ENCODE measurements at regions not wholly inside any gene's neighbourhood (a gene's known extent, or its start where the extent isn't known, plus 50 kb on each side); places are given as distances from the start of the nearest gene placed in this dataset.

GRCh38 chr7:35498416-35498815 is 196.5 kb downstream of the HERPUD2 start:
- no peak for DNase-seq

- no peak for DNase-seq
Observed at GRCh38 chr7:35495844-35496243, 199.1 kb downstream of the HERPUD2 start.

- no peak for DNase-seq
Observed at GRCh38 chr7:35495377-35495776, 199.6 kb downstream of the HERPUD2 start.

GRCh38 chr7:35494407-35494806 is 200.5 kb downstream of the HERPUD2 start:
- no peak for DNase-seq

GRCh38 chr7:35492451-35493175 is 202.3 kb downstream of the HERPUD2 start:
- no peak for DNase-seq

- no peak for DNase-seq
Observed at GRCh38 chr7:35491233-35491632, 203.7 kb downstream of the HERPUD2 start.

- DNase-seq = no peak
Observed at GRCh38 chr7:35487841-35488240, 207.1 kb downstream of the HERPUD2 start.

- DNase-seq = no peak
Observed at GRCh38 chr7:35487402-35487801, 207.5 kb downstream of the HERPUD2 start.

GRCh38 chr7:35485436-35485835 is 209.5 kb downstream of the HERPUD2 start:
- no peak for DNase-seq

- DNase-seq = no peak
Observed at GRCh38 chr7:35483568-35483967, 211.4 kb downstream of the HERPUD2 start.

- DNase-seq = no peak
Observed at GRCh38 chr7:35482231-35482630, 212.7 kb downstream of the HERPUD2 start.

- no peak for DNase-seq
Observed at GRCh38 chr7:35480806-35481205, 214.1 kb downstream of the HERPUD2 start.

GRCh38 chr7:35477609-35478008 is 217.3 kb downstream of the HERPUD2 start:
- DNase-seq = no peak

- DNase-seq = no peak
Observed at GRCh38 chr7:35474100-35474499, 220.2 kb upstream of the TBX20 start.

GRCh38 chr7:35468606-35469005 is 214.7 kb upstream of the TBX20 start:
- no peak for DNase-seq

GRCh38 chr7:35467456-35467978 is 213.6 kb upstream of the TBX20 start:
- no peak for DNase-seq

- DNase-seq = no peak
Observed at GRCh38 chr7:35465791-35466336, 212.0 kb upstream of the TBX20 start.

- no peak for DNase-seq
Observed at GRCh38 chr7:35463751-35464150, 209.9 kb upstream of the TBX20 start.

- DNase-seq = no peak
Observed at GRCh38 chr7:35463176-35463700, 209.3 kb upstream of the TBX20 start.

- DNase-seq = no peak
Observed at GRCh38 chr7:35454575-35455385, 200.9 kb upstream of the TBX20 start.

- no peak for DNase-seq
Observed at GRCh38 chr7:35450456-35451214, 196.7 kb upstream of the TBX20 start.

GRCh38 chr7:35448486-35448885 is 194.6 kb upstream of the TBX20 start:
- DNase-seq = no peak

- no peak for DNase-seq
Observed at GRCh38 chr7:35446091-35446490, 192.2 kb upstream of the TBX20 start.
